ENCODE measurements at regions not wholly inside any gene's neighbourhood (a gene's known extent, or its start where the extent isn't known, plus 50 kb on each side); places are given as distances from the start of the nearest gene placed in this dataset.

DNA sequence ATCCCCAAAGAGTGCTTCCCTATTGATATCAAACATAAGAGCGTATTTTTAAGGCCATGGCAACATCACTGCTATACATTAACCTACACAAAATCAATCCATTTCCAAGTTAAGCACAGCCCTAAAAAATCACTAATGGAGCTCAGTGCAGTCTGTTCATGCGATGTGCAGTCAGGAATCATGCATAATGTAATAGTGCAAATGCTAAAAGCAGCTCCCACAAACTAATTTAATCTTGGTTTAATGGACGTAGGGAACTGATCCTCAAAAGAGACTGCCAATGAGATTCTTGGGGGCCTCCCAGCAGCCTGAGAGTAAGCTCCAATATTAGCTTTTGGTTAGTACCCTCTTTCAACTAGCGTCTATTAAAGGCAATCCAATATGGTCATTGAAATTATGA is 245.9 kb downstream of the TOX3 start:
- no peak for TF ChIP-seq CTCF (IDR thresholded peaks at IDR 0.05)

- no peak for TF ChIP-seq CTCF (IDR thresholded peaks at IDR 0.05)
These were observed 248.2 kb downstream of the TOX3 start for GRCh38 chr16:52298769-52299168.

- no peak for TF ChIP-seq CTCF (IDR thresholded peaks at IDR 0.05)
These were observed 250.9 kb downstream of the TOX3 start for GRCh38 chr16:52296076-52296475.

DNA sequence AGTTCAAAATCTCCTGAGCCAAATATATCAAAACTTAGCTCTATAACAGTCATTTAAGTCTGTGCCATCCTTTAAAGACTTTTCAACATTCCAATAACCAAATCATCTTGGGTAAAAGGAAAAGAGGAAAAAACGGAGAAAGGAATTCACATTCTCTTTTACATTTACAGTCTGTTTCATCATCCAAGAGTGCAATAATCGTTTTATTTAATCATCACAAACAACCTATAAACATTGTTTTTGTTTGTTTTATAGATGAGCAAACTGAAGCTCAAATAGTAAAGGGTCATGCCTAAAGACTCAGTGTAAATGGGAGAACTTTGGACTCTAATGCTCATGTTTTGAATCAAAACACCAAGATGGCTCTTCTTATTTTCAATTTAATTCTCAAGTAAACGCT is 252.3 kb downstream of the TOX3 start:
- TF ChIP-seq CTCF (IDR thresholded peaks at IDR 0.05) = no peak

DNA sequence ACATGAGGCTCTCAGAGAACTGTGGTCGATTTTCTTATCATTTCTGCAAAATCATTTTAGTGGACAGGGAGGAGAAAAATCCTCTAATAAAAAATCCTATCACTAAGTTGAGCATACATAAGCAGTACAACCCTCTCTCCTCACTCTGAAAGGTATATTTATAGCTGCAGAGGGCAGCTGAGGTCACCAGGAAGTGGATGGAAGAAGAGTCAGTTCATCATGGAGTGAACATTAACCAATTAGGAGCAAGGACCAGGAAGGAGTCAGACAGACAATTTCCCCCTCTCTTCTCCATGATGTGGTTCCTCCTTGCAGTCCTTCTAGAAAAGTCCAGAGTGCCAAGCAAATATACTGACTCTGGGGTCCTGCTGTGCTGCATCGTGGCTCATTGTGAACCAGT is 253.7 kb downstream of the TOX3 start:
- TF ChIP-seq CTCF (IDR thresholded peaks at IDR 0.05) = no peak

GRCh38 chr16:52283584-52284375 is 263.2 kb downstream of the TOX3 start:
- TF ChIP-seq CTCF (IDR thresholded peaks at IDR 0.05) = no peak

GRCh38 chr16:52283018-52283417 is 263.9 kb downstream of the TOX3 start:
- TF ChIP-seq CTCF (IDR thresholded peaks at IDR 0.05) = no peak

DNA sequence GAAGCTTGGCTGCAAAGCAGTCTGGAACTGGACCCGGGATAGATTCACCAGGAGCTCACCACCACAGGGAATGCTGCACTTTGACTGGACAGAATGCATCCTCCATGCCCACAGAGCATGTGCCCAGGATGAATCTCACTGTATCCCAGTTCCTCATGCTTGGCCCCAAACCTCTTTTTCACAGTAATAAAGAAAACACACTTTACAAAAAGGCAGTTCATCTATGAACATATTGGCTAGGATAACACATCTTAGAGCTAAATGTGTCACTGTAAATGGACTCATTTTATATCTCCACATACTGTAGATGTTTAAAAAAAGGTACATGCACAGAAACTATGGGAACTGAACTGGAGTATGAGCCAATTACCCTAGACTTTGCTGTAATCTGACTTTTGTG is 266.9 kb downstream of the TOX3 start:
- no peak for TF ChIP-seq CTCF (IDR thresholded peaks at IDR 0.05)

Data from LNCAP (cell line).